GM18505 (cell line): ENCODE measurements at regions not wholly inside any gene's neighbourhood (a gene's known extent, or its start where the extent isn't known, plus 50 kb on each side); places are given as distances from the start of the nearest gene placed in this dataset.
"Not testable (repeated sequence)": the region's sequence is repeated elsewhere in the genome, so short reads cannot be mapped to it uniquely, and the experiment has no call there.

Experiments
- ATAC-seq: cut with Tn5 transposase; IDR thresholded peaks from one replicate; pipeline ENCODE4 v1.9.1; 2021; ENCODE audit not compliant: unreplicated experiment
- POLR2A ChIP-seq: IDR thresholded peaks from 4 replicates; pipeline ENCODE4 v1.6.1; 2011; ENCODE audit warnings: borderline replicate concordance; ENCODE audit not compliant: insufficient read depth, insufficient read length; ENCODE audit errors: extremely low read depth

- no peak for TF ChIP-seq POLR2A
- no peak for ATAC-seq
Measured at GRCh38 chr13:22821589-22821988, 359.2 kb upstream of the SGCG start.

GRCh38 chr13:22825186-22825585 lies 355.6 kb upstream of the SGCG start:
- TF ChIP-seq POLR2A = no peak
- ATAC-seq = no peak

GRCh38 chr13:22828081-22828480 lies 352.7 kb upstream of the SGCG start:
- TF ChIP-seq POLR2A = no peak
- ATAC-seq = no peak

GRCh38 chr13:22836475-22836874 lies 344.3 kb upstream of the SGCG start:
- ATAC-seq = no peak
- no peak for TF ChIP-seq POLR2A

GRCh38 chr13:22837980-22838647 lies 342.7 kb upstream of the SGCG start:
- no peak for ATAC-seq
- TF ChIP-seq POLR2A = no peak

GRCh38 chr13:22839603-22840530 lies 340.9 kb upstream of the SGCG start:
- no peak for TF ChIP-seq POLR2A
- ATAC-seq = no peak

GRCh38 chr13:22846551-22846950 lies 334.2 kb upstream of the SGCG start:
- TF ChIP-seq POLR2A = no peak
- ATAC-seq = no peak

- no peak for TF ChIP-seq POLR2A
- no peak for ATAC-seq
Measured at GRCh38 chr13:22848539-22849052, 332.2 kb upstream of the SGCG start.

GRCh38 chr13:22855926-22856325 lies 324.9 kb upstream of the SGCG start:
- no peak for TF ChIP-seq POLR2A
- ATAC-seq = no peak

GRCh38 chr13:22858980-22859379 lies 321.8 kb upstream of the SGCG start:
- ATAC-seq = not testable (repeated sequence)

GRCh38 chr13:22859411-22859810 lies 321.4 kb upstream of the SGCG start:
- not testable (repeated sequence) for ATAC-seq

- TF ChIP-seq POLR2A = no peak
- no peak for ATAC-seq
Measured at GRCh38 chr13:22861958-22862466, 318.8 kb upstream of the SGCG start.

- ATAC-seq = no peak
- no peak for TF ChIP-seq POLR2A
Measured at GRCh38 chr13:22862478-22862877, 318.3 kb upstream of the SGCG start.

GRCh38 chr13:22866221-22866620 lies 314.6 kb upstream of the SGCG start:
- TF ChIP-seq POLR2A = no peak
- no peak for ATAC-seq

GRCh38 chr13:22871231-22871630 lies 309.5 kb upstream of the SGCG start:
- no peak for ATAC-seq
- TF ChIP-seq POLR2A = no peak

- ATAC-seq = no peak
- no peak for TF ChIP-seq POLR2A
Measured at GRCh38 chr13:22874839-22875238, 305.9 kb upstream of the SGCG start.
